ENCODE measurements at regions not wholly inside any gene's neighbourhood (a gene's known extent, or its start where the extent isn't known, plus 50 kb on each side); places are given as distances from the start of the nearest gene placed in this dataset.
"Not testable (repeated sequence)": the region's sequence is repeated elsewhere in the genome, so short reads cannot be mapped to it uniquely, and the experiment has no call there.

- H3K36me3 ChIP-seq, result no peaks in the 10 kb centered on the region
- H3K27ac ChIP-seq, result no peak overlapping the region
- intact Hi-C loops (cut with DNase I), result no loop called here
- ATAC-seq, result no peak
- H3K27me3 ChIP-seq, result peaks cover 0 to 12% (median 0%) of the 10 kb centered on the region in 9 donors
- H3K4me3 ChIP-seq, result no peak overlapping the region
- H3K4me1 ChIP-seq, result no peaks in the 10 kb centered on the region
- no peak for TF ChIP-seq POLR2A (IDR thresholded peaks at IDR 0.05)
- no peak for TF ChIP-seq CTCF (IDR thresholded peaks at IDR 0.05)
- H3K9me3 ChIP-seq, result no peaks in the 10 kb centered on the region
- DNase-seq, result no peak
- 33 to 38% (median 36%) methylated on average over 4 of the region's 4 CpGs for WGBS, 4 donors
Observed at GRCh38 chr6:137550535-137550934, 56.3 kb upstream of the OLIG3 start.

DNA sequence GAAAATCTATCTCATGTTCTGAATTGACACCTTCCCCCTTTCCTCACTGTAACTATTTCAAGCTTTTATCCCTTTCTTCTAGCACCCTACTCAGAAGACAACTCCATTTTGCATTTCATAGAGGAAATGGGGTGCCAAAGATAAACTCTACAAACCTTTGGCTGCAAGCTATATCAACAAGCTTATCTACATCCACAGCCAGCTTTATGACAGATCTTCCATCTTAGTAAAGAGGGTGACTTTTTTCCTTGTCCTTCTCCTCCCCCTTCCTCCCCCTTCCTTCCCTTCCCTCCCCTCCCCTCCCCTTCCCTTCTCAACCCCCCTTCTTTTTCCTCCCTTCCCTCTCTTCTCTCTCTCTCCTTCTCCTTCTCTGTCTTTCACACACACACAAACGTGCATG is 58.0 kb upstream of the OLIG3 start:
- Histone ChIP-seq H3K4me3 (no peak overlapping the region), H3K27me3 (peaks cover 0 to 9% (median 0%) of the 10 kb centered on the region in 9 donors), H3K4me1 (no peaks in the 10 kb centered on the region), H3K9me3 (no peaks in the 10 kb centered on the region), H3K36me3 (no peaks in the 10 kb centered on the region), H3K27ac (no peak overlapping the region)
- intact Hi-C loops (cut with DNase I), result no loop called here
- ATAC-seq (no peak), DNase-seq (no peak)
- TF ChIP-seq CTCF (IDR thresholded peaks at IDR 0.05), result no peak
- no peak for TF ChIP-seq POLR2A (IDR thresholded peaks at IDR 0.05)
- 49 to 75% (median 62%) methylated on average over 1 of the region's 1 CpG for whole genome bisulfite sequencing, 4 donors

- H3K27me3 ChIP-seq, result peaks cover 0 to 9% (median 0%) of the 10 kb centered on the region in 9 donors
- no peak for TF ChIP-seq POLR2A (IDR thresholded peaks at IDR 0.05)
- TF ChIP-seq CTCF (IDR thresholded peaks at IDR 0.05), result no peak
- ATAC-seq (no peak), DNase-seq (no peak)
- intact Hi-C loops (cut with DNase I), result no loop called here
- WGBS, 4 donors, result 52 to 61% (median 58%) methylated on average over 2 of the region's 2 CpGs
- no peaks in the 10 kb centered on the region for H3K9me3 ChIP-seq
- no peaks in the 10 kb centered on the region for H3K36me3 ChIP-seq
- no peak overlapping the region for H3K27ac ChIP-seq
- H3K4me3 ChIP-seq, result no peak overlapping the region
- H3K4me1 ChIP-seq, result no peaks in the 10 kb centered on the region
Observed at GRCh38 chr6:137552809-137553208, 58.6 kb upstream of the OLIG3 start.

DNA sequence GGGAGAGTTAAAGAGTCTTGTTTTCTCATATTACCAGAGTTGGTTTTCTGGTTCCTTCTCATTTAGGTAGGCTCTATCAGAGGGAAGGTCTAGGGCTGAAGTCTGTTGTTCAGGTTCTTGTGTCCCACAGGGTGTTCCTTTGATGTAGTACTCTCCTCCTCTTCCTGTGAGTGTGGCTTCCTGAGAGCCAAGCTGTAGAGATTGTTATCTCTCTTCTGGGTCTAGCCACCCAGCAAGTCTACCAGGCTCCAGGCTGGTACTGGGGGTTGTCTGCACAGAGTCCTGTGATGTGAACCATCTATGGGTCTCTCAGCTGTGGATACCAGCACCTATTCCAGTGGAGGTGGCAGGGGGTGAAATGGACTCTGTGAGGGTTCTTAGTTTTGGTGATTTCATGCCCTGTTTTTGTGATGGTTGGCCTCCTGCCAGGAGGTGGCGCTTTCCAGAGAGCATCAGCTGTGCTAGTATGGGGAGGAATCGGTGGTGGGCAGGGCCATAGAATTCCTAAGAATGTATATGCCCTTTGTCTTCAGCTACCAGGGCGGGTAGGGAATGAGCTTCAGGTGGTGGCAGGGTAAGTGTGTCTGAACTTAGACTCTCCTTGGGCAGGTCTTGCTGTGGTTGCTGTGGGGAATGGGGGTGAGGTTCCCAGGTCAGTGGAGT is 65.5 kb upstream of the OLIG3 start:
- ATAC-seq; DNase-seq; H3K27me3 ChIP-seq; H3K4me3 ChIP-seq; intact Hi-C loops (cut with DNase I); H3K36me3 ChIP-seq; H3K4me1 ChIP-seq; H3K27ac ChIP-seq; H3K9me3 ChIP-seq: not testable (repeated sequence)
- WGBS, 4 donors, result 81 to 91% (median 83%) methylated on average over 3 of the region's 3 CpGs

GRCh38 chr6:137560184-137560563 is 66.0 kb upstream of the OLIG3 start:
- H3K27me3 ChIP-seq, result peaks cover 0 to 4% (median 0%) of the 10 kb centered on the region in 9 donors
- TF ChIP-seq POLR2A (IDR thresholded peaks at IDR 0.05), result no peak
- TF ChIP-seq CTCF (IDR thresholded peaks at IDR 0.05), result no peak
- H3K9me3 ChIP-seq, result peaks cover 0 to 4% (median 0%) of the 10 kb centered on the region in 12 donors
- no peaks in the 10 kb centered on the region for H3K36me3 ChIP-seq
- 88 to 100% (median 98%) methylated on average over 1 of the region's 1 CpG for WGBS, 4 donors
- no peak overlapping the region for H3K27ac ChIP-seq
- DNase-seq (no peak), ATAC-seq (no peak)
- intact Hi-C loops (cut with DNase I), result no loop called here
- H3K4me3 ChIP-seq, result no peak overlapping the region
- H3K4me1 ChIP-seq, result no peaks in the 10 kb centered on the region

All from heart left ventricle (tissue), 16 donors.